GM12892 (cell line): ENCODE measurements at regions not wholly inside any gene's neighbourhood (a gene's known extent, or its start where the extent isn't known, plus 50 kb on each side); places are given as distances from the start of the nearest gene placed in this dataset.

Source experiments
- POLR2A ChIP-seq: IDR thresholded peaks from 2 replicates; pipeline ENCODE4 v1.6.1; 2011; ENCODE audit warnings: low read depth, low read length, control low read depth
- POLR2AphosphoS5 ChIP-seq: IDR thresholded peaks from 2 replicates; pipeline ENCODE4 v1.6.1; 2011; ENCODE audit warnings: low read depth, low read length, control low read depth

- no peak for TF ChIP-seq POLR2AphosphoS5
- TF ChIP-seq POLR2A = no peak
These were observed 174.6 kb upstream of the SVIL start for GRCh38 chr10:29809383-29809782.
